GM19238 (cell line): ENCODE measurements at regions not wholly inside any gene's neighbourhood (a gene's known extent, or its start where the extent isn't known, plus 50 kb on each side); places are given as distances from the start of the nearest gene placed in this dataset.
A peak's percentile ranks its signal among the peaks of the same experiment; 100 is the strongest.

Experiments used
- DNase-seq: peaks from one replicate; pipeline ENCODE4 v3.0.0; 2011; ENCODE audit warnings: low spot score; ENCODE audit not compliant: insufficient read length

GRCh38 chr9:74321396-74321795 is 175.7 kb upstream of the RORB start:
- DNase-seq = no peak

- DNase-seq = no peak
Measured at GRCh38 chr9:74322661-74323314, 174.3 kb upstream of the RORB start.

DNA sequence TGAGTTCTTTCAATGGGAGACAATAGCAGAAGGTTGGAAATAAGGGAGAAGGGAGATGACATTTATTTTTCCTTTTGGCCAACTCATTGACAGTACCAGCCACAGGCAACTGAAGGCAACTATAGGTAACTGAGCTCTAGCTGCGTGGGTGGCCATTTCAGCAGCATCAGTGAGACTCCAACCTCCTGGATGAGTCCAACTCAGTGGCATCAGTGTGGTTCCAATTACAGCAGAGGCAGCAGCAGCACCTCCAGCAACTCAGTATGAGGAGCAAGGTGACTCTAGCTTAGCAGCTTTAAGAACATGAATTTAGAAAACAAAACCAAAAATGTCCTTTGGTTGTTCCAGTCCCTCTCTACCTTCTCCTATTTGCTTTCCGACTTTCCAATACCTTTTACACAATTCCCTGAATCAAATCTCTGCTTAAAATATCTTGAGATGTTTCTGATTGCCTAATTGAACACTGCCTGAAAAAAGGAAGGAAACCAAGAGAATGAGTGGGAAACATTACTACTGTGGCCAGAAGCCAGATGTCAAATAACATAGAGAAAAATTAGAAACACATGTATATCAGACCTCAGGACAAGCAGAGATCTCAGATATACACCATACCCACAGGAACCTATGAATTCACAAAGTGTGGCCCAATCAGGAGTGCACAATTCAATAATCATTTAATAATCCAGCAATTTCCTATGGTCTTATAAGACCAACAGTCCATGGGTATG is 166.5 kb upstream of the RORB start:
- no peak for DNase-seq

- no peak for DNase-seq
Measured at GRCh38 chr9:74331607-74332006, 165.5 kb upstream of the RORB start.

- no peak for DNase-seq
Measured at GRCh38 chr9:74333384-74334032, 163.6 kb upstream of the RORB start.

- DNase-seq = no peak
Measured at GRCh38 chr9:74334271-74334670, 162.9 kb upstream of the RORB start.

GRCh38 chr9:74336161-74336560 is 161.0 kb upstream of the RORB start:
- no peak for DNase-seq

DNA sequence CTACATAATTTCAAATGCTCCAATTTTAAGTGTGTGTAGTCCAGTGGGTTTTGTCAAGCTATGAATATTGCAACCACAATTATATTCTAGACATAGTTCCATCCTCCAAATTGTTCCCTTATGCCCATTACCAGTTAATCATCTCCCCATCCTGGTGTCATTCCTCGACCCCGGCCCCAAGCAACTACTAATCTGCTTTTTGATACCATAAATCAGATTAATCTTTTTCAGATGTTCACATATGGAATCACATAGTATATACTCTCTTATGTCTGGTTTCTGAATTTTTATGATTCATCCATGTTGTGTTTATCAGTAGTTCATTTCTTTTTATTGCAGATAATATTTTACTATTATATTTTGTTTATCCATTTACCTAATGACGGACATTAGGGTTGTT is 148.4 kb upstream of the RORB start:
- no peak for DNase-seq

DNA sequence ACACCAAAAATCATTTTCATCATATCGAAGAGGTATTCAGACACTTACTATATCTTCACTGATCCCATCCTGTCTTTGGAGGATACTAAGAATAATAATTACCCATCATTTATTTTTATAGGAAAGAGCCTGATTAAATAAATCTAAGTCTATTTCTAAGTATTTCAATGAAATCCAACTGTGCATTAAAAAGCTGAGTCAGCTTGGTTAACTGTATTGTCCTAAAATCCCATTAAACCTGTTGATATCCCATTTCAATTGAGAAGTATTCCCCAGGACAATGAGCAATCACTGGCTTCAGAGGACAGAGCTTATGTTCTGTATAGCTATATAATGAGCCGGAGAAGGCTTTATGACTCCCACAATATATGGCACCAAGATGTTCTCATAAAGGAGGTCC is 142.0 kb upstream of the RORB start:
- DNase-seq = no peak

DNA sequence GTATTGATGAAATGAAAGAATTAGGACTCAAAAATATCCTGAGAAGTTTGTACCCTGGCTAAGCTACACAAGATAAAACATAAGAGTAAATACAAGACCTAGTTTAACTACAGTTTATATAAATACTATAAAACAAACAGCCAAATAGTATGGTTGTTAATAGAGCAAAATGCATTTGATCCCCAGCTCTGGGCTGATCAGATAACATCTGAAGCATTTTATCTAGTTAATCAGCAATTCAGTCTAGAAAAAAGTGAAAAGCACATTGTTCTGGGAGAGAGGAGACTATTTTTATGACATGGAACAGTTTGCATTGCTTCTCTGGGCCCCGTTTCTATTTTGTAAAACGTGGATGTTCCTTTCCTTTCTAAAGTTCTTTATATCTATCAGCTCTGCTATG is 139.6 kb upstream of the RORB start:
- no peak for DNase-seq

DNA sequence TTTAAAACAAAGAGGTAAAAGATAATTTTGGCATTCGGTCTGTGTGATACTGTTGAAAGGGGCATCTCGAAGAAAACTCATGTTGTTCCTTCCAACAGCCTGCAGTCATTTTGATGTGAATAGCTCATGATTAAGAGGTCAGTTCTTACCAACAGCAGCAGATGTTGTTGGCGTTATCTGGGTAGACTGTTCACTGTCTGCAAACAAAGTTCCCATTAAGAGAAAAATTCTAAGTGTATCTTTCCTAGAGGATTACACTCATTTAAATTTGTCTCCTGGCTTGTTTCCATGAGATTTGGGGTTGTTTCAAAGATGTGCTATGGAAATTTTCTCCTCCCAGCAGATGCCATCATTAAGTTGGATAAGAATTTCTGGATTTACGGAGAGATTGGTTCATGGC is 138.2 kb upstream of the RORB start:
- DNase-seq = no peak

- DNase-seq = no peak
Measured at GRCh38 chr9:74361508-74361907, 135.6 kb upstream of the RORB start.

DNA sequence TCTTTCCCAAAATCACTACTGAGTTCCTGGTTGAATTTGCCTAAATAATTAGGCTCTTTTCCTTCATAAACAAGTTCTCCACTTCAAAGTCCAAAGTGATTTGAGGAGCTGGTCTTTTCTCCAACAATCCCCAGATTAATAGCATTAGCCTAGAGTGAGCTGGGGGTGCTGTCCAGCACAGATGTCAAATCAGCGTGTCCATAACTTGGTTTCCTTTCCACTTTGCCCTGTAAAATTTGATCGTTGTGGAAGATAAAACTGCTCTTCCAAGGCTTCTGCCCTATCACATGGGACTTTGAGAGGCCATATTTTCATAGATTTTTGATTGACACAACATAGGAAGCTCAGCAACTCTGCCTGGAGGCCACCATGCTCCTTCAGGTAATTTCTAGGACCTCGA is 134.7 kb upstream of the RORB start:
- DNase-seq = no peak

DNA sequence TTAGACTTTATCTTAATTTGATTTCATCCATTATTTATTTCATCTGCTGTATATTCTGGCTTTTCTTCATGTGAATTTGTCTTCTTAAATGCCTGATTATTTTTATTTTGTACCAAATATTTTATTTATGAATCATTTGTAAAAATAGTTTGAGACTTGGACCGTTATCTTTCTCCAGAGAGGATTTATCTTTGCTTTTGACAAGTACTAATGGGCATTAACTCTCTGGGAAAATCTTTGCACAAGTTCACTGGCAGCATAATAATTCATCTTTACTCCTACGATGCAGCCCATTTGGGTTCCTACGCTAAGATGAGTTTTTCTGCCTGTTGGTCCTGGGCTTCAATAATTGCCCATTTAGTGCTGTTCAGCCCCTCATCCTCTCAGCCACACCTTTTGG is 131.0 kb upstream of the RORB start:
- no peak for DNase-seq

DNA sequence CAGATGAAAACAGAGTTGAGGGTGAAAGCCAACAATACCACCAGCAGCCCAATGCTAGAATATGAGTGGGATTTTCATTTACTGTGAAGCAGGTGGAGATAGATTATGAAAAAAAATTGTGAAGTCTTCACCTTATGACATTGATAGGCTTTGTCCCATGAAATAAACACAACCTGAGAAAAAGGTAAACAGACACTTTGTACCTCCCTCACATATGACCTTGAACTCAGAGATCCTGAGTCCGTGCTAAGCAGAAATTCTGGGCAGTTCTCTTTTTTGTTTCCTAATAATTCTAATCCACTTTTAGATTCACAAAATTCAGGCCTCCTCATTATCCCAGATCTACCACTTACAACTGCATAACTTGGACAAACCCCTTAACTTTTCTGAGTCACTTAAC is 127.3 kb upstream of the RORB start:
- DNase-seq = no peak

DNA sequence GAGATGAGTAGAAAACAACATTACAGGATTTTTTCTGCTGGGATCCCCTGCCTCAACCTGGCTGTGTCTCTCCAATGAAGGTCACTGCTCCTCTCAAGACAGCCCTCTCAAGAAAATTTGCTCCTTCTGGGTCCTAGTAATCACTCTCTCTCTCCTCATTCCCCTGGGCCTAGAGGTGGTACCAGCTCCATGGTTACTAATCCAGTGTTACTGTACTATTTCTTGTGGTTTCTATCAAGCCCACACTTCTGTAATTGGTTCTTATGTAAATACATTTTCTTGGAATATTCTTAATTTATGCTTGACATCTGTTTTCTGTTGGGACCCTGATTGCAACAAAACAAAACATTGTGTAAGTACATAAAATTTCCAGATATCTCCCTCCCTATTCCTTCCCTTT is 123.8 kb upstream of the RORB start:
- no peak for DNase-seq

DNA sequence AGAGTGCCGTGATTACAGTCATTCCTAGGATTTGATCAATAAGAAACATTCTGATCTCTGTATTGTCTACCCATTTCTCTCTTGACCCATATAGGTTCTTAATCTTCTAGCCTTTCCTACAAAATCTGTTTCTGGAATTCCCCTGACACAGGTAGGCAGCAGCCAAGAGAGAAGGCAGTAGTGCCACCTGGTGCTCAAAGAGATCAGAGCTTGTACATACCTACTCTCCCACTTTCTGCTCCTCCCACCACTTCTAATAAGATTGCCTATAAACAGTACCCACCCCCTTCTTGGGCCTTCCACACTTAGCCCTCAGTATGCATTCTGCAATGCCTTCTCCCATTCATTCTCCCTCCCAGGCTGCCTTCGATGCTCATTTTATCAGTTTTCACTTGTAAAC is 117.4 kb upstream of the RORB start:
- peak; percentile 1 for DNase-seq

DNA sequence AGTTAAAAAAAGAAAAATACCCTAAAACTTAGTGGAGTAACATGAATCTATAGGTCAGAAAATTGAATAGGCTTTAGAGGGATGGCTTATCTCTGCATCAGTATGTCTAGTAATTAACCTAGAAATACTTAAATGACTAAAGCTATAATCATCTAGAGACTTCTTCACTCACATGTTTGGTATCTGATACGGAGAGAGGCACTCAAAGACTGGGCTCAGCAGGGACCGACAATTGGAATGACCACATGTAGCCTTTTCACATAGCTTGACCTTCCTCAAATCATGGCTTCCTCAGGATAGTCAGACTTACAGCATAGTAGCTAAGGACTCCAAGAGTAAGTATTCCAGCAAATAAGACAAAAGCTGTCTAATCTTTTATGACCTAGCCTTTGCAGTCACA is 105.3 kb upstream of the RORB start:
- no peak for DNase-seq

DNA sequence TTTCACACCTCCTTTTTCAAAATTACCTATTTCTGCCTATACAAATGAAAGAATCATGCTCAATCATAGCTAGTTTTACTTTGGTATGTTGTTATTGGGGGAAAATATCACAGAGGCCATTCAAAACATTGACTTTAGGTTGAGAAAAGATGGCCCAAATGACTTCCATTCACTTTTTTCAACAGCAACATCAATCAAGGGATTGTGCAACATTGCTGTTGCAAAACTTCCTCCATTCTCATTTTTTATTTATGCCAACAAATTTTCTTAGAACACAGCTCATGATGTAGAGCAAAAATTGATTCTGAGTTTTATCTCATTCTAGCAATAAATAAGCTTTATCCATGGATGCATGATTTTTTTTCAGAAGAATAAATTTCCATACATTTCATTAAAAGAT is 93.6 kb upstream of the RORB start:
- no peak for DNase-seq

DNA sequence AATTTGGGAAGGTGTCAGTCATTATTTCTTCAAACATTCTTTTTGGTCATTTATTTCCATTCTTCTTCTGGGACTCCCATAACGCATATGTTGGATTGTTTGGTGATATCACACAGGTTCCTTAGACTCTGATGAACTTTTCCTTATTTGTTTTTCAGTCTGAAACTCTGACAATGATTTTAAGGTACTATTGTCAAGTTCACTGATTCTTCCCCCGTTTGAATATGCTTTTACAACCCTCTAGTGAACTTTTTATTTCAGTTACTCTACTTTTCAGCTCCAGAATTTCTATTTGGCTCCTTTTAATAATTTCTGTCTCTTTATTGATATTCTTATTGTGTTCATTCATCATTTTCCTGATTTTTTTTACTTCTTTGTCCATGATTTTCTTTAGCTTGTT is 92.5 kb upstream of the RORB start:
- no peak for DNase-seq

- DNase-seq = no peak
Measured at GRCh38 chr9:74407166-74407565, 90.0 kb upstream of the RORB start.

DNA sequence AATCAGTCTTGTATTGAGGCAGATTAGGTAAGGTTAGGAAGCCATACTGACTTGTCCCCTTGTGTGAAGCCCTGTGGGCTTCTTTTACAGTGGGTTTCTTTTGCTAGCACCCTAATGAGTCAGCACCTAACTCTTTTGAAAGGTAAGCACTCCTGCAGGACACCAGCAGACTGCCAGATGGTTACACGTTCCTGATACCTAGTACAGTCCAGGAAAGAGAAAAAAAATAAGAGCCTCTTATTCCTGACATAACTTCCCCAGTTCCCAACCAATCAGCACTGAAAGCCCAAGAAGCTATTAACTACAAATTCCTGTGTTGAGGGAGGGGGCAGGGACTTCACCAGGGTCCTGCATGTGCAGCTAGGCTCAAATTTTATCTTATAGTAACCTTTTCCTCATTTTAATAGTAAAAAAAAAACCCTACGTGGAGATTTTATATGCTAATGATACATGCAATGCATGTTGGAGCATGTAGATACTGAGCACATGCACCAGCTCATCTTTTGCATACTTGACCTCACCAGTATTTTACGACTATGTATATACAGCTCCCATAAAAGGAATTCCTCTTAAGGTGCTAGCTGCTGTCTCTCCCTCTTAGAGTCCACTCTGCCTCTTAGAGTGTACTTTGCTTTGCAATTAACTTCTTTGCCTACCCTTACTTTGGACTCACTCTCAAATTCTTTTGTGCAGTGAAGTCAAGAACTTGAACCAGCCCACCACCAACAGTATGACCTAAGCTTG is 84.7 kb upstream of the RORB start:
- no peak for DNase-seq
